ENCODE measurements at regions not wholly inside any gene's neighbourhood (a gene's known extent, or its start where the extent isn't known, plus 50 kb on each side); places are given as distances from the start of the nearest gene placed in this dataset.

DNA sequence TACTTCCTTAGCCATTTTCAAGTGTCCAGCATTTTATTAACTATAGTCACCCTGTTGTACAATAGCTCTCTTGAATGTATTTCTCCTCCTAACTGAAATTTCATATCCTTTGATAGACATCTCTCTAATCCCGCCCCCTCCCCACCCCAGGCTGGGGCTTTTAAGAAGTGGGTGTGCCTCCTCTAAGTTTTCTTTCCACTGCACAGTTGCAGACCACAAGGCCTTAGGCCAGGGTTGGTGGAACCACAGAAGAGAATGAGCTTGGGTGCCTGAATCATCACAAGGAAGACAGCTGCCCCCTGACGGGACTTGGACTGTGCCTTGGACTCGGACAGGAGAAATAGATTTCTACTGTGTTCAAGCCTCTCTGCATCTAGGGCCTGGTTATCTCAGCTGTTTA is 193.4 kb downstream of the HAUS1 start:
- TF ChIP-seq, protein P1, sequence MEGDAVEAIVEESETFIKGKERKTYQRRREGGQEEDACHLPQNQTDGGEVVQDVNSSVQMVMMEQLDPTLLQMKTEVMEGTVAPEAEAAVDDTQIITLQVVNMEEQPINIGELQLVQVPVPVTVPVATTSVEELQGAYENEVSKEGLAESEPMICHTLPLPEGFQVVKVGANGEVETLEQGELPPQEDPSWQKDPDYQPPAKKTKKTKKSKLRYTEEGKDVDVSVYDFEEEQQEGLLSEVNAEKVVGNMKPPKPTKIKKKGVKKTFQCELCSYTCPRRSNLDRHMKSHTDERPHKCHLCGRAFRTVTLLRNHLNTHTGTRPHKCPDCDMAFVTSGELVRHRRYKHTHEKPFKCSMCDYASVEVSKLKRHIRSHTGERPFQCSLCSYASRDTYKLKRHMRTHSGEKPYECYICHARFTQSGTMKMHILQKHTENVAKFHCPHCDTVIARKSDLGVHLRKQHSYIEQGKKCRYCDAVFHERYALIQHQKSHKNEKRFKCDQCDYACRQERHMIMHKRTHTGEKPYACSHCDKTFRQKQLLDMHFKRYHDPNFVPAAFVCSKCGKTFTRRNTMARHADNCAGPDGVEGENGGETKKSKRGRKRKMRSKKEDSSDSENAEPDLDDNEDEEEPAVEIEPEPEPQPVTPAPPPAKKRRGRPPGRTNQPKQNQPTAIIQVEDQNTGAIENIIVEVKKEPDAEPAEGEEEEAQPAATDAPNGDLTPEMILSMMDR (conservative IDR thresholded peaks at IDR 0.05), result no peak
- TF ChIP-seq EZH2 (IDR thresholded peaks at IDR 0.05; ENCODE audit: low read depth), result no peak
